ENCODE measurements at regions not wholly inside any gene's neighbourhood (a gene's known extent, or its start where the extent isn't known, plus 50 kb on each side); places are given as distances from the start of the nearest gene placed in this dataset.
"Not testable (repeated sequence)": the region's sequence is repeated elsewhere in the genome, so short reads cannot be mapped to it uniquely, and the experiment has no call there.

- no peak for DNase-seq (ENCODE audit: low spot score)
Observed at GRCh38 chr15:38975282-38975990, 410.8 kb upstream of the RASGRP1 start.

- peak; percentile 2 for DNase-seq (ENCODE audit: low spot score)
Observed at GRCh38 chr15:38991126-38991525, 426.5 kb upstream of the RASGRP1 start.

- no peak for DNase-seq (ENCODE audit: low spot score)
Observed at GRCh38 chr15:38991701-38992100, 427.1 kb upstream of the RASGRP1 start.

- DNase-seq (ENCODE audit: low spot score), result no peak
Observed at GRCh38 chr15:38992506-38992905, 427.9 kb upstream of the RASGRP1 start.

GRCh38 chr15:38992930-38993329 lies 428.3 kb upstream of the RASGRP1 start:
- no peak for DNase-seq (ENCODE audit: low spot score)

- DNase-seq (ENCODE audit: low spot score), result no peak
Observed at GRCh38 chr15:38994310-38994709, 429.7 kb upstream of the RASGRP1 start.

GRCh38 chr15:38996111-38996631 lies 431.6 kb upstream of the RASGRP1 start:
- no peak for DNase-seq (ENCODE audit: low spot score)

- no peak for DNase-seq (ENCODE audit: low spot score)
Observed at GRCh38 chr15:38997841-38998240, 433.2 kb upstream of the RASGRP1 start.

- DNase-seq (ENCODE audit: low spot score), result no peak
Observed at GRCh38 chr15:39000008-39000734, 435.6 kb upstream of the RASGRP1 start.

GRCh38 chr15:39009740-39010139 lies 445.1 kb upstream of the RASGRP1 start:
- DNase-seq (ENCODE audit: low spot score), result no peak

- DNase-seq (ENCODE audit: low spot score), result not testable (repeated sequence)
Observed at GRCh38 chr15:39011066-39011465, 446.5 kb upstream of the RASGRP1 start.

- no peak for DNase-seq (ENCODE audit: low spot score)
Observed at GRCh38 chr15:39013262-39013661, 448.6 kb upstream of the RASGRP1 start.

- DNase-seq (ENCODE audit: low spot score), result no peak
Observed at GRCh38 chr15:39014682-39015081, 450.1 kb upstream of the RASGRP1 start.

- DNase-seq (ENCODE audit: low spot score), result peak; percentile 2
Observed at GRCh38 chr15:39016706-39017105, 452.1 kb upstream of the RASGRP1 start.

- no peak for DNase-seq (ENCODE audit: low spot score)
Observed at GRCh38 chr15:39018966-39019365, 454.4 kb upstream of the RASGRP1 start.

- no peak for DNase-seq (ENCODE audit: low spot score)
Observed at GRCh38 chr15:39021341-39021740, 456.7 kb upstream of the RASGRP1 start.

- DNase-seq (ENCODE audit: low spot score), result no peak
Observed at GRCh38 chr15:39022532-39023305, 458.1 kb upstream of the RASGRP1 start.

GRCh38 chr15:39025321-39025720 lies 460.7 kb upstream of the RASGRP1 start:
- no peak for DNase-seq (ENCODE audit: low spot score)

- no peak for DNase-seq (ENCODE audit: low spot score)
Observed at GRCh38 chr15:39025881-39026280, 461.3 kb upstream of the RASGRP1 start.

GRCh38 chr15:39028069-39028468 lies 463.5 kb upstream of the RASGRP1 start:
- DNase-seq (ENCODE audit: low spot score), result no peak

- DNase-seq (ENCODE audit: low spot score), result no peak
Observed at GRCh38 chr15:39029741-39030140, 465.1 kb upstream of the RASGRP1 start.

- DNase-seq (ENCODE audit: low spot score), result no peak
Observed at GRCh38 chr15:39030291-39031070, 465.9 kb upstream of the RASGRP1 start.

All from SW480 (cell line).